Mesendoderm (in vitro differentiated cells): ENCODE measurements at regions not wholly inside any gene's neighbourhood (a gene's known extent, or its start where the extent isn't known, plus 50 kb on each side); places are given as distances from the start of the nearest gene placed in this dataset.

ENCODE experiments used
- DNase-seq: peaks from one replicate; pipeline ENCODE4 v3.0.0; 2013
- H2AK5ac ChIP-seq: 2 replicates; pipeline ENCODE4 v1.6.1; 2013; ENCODE audit warnings: low read length, inconsistent platforms
- H2BK120ac ChIP-seq: 2 replicates; pipeline ENCODE4 v1.6.1; 2013; ENCODE audit warnings: low read depth, mild to moderate bottlenecking, low read length, moderate library complexity, mixed read lengths
- H2BK15ac ChIP-seq: replicated peaks from 2 replicates; pipeline ENCODE4 v1.6.1; 2013; ENCODE audit warnings: low read depth, mild to moderate bottlenecking, moderate library complexity
- H2BK5ac ChIP-seq: 2 replicates; pipeline ENCODE4 v1.6.1; 2013; ENCODE audit warnings: low read length, inconsistent platforms
- H3K18ac ChIP-seq: 2 replicates; pipeline ENCODE4 v1.6.1; 2013; ENCODE audit warnings: mild to moderate bottlenecking, low read length, mixed read lengths
- H3K23ac ChIP-seq: one replicate; pipeline ENCODE4 v1.6.1; 2013; ENCODE audit warnings: low read length
- H3K27ac ChIP-seq: 2 replicates; pipeline ENCODE4 v1.5.1; 2013; ENCODE audit warnings: low read depth, mild to moderate bottlenecking, inconsistent platforms, low read length, moderate library complexity
- H3K27me3 ChIP-seq: 2 replicates; pipeline ENCODE4 v1.6.1; 2013; ENCODE audit warnings: low read length, control low read depth, mild to moderate bottlenecking, inconsistent platforms; ENCODE audit not compliant: insufficient read depth, poor library complexity
- H3K36me3 ChIP-seq: 2 replicates; pipeline ENCODE4 v1.6.1; 2013; ENCODE audit warnings: low read length, inconsistent platforms; ENCODE audit not compliant: control insufficient read depth, insufficient read depth
- H3K4ac ChIP-seq: one replicate; pipeline ENCODE4 v1.6.1; 2013; ENCODE audit warnings: low read depth, mild to moderate bottlenecking, low read length, moderate library complexity
- H3K4me1 ChIP-seq: 2 replicates; pipeline ENCODE4 v1.6.1; 2013; ENCODE audit warnings: low read depth, low read length, inconsistent platforms; ENCODE audit not compliant: control insufficient read depth
- H3K4me2 ChIP-seq: 2 replicates; pipeline ENCODE4 v1.6.1; 2013; ENCODE audit warnings: low read length
- H3K4me3 ChIP-seq: 2 replicates; pipeline ENCODE4 v1.5.1; 2013; ENCODE audit warnings: mild to moderate bottlenecking, low read length
- H3K56ac ChIP-seq: one replicate; pipeline ENCODE4 v1.6.1; 2013; ENCODE audit warnings: low read length
- H3K79me1 ChIP-seq: 2 replicates; pipeline ENCODE4 v1.6.1; 2013; ENCODE audit warnings: low read length, inconsistent platforms
- H3K79me2 ChIP-seq: 2 replicates; pipeline ENCODE4 v1.6.1; 2013; ENCODE audit warnings: mild to moderate bottlenecking, low read length; ENCODE audit not compliant: control insufficient read depth, insufficient read depth
- H3K9ac ChIP-seq: 2 replicates; pipeline ENCODE4 v1.6.1; 2013; ENCODE audit warnings: low read length, inconsistent platforms
- H4K5ac ChIP-seq: one replicate; pipeline ENCODE4 v1.6.1; 2013; ENCODE audit warnings: low read length
- H4K8ac ChIP-seq: one replicate; pipeline ENCODE4 v1.6.1; 2013; ENCODE audit warnings: low read depth, mild to moderate bottlenecking, control low read depth, low read length, moderate library complexity
- WGBS: extraction: QIAGEN DNeasy Blood & Tissue Kit; methylation state at CpG from one replicate; pipeline ENCODE4 v1.1.7; 2013; ENCODE audit warnings: low lambda C conversion rate, missing lambda C conversion rate; ENCODE audit not compliant: insufficient coverage; ENCODE audit errors: extremely low coverage; 5-methylcytosine and 5-hydroxymethylcytosine counted together

DNA sequence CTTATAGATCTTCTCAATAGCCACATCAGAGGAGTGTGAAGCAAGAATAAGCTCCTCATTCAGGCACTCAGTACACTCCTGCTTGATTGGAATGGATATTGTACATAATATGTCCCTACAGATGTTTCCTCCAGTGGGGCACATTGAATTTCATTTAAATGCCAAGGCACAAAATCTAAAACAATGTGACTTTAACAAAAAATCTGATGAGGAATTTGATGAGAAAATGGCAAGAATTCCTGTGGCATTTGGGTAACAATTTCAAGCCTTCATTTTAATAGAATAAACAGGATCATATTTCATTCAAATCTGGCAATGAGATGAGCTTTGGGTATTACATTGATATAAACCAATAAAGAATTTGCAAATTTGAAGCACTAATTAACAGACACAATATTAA, 307.7 kb upstream of the PKN2 start:
- Histone ChIP-seq H3K4me2 (no peak overlapping the region), H3K18ac (no peak overlapping the region), H3K79me2 (no peaks in the 10 kb centered on the region), H2BK120ac (no peak overlapping the region), H3K27ac (no peak overlapping the region), H2BK5ac (no peak overlapping the region), H4K8ac (no peak overlapping the region), H3K9ac (no peak overlapping the region), H3K23ac (no peak overlapping the region), H3K4me1 (no peaks in the 10 kb centered on the region), H2AK5ac (no peak overlapping the region), H3K79me1 (no peaks in the 10 kb centered on the region), H3K27me3 (no peaks in the 10 kb centered on the region), H2BK15ac (no peak overlapping the region), H3K4ac (no peak overlapping the region), H3K36me3 (no peaks in the 10 kb centered on the region), H3K4me3 (no peak overlapping the region), H4K5ac (no peak overlapping the region), H3K56ac (no peak overlapping the region)
- DNase-seq, result no peak

DNA sequence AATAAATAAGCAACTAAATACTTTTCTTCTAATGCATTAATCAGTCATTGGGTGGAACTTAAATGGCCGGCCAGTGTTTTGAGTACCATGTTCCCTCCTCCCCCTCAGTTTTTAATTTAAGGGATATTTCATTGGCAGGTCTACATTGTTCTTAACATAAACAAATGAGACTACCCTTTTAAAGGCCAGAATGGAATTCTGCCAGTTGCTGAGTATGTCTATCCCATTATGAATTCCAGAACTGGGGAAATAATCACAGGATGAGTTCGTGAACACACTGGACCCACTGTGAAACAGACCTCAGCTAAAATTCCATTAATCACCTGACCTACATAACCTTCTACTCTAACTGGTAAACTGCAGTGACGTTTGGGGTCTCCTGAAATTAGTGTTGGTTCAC, 305.5 kb upstream of the PKN2 start:
- Histone ChIP-seq H3K4me3 (no peak overlapping the region), H3K79me2 (no peaks in the 10 kb centered on the region), H4K8ac (no peak overlapping the region), H3K23ac (no peak overlapping the region), H2BK15ac (no peak overlapping the region), H3K56ac (no peak overlapping the region), H3K79me1 (no peaks in the 10 kb centered on the region), H3K4me1 (no peaks in the 10 kb centered on the region), H2BK120ac (no peak overlapping the region), H3K27me3 (no peaks in the 10 kb centered on the region), H2BK5ac (no peak overlapping the region), H4K5ac (no peak overlapping the region), H3K36me3 (no peaks in the 10 kb centered on the region), H3K4ac (no peak overlapping the region), H3K27ac (no peak overlapping the region), H3K9ac (no peak overlapping the region), H2AK5ac (no peak overlapping the region), H3K18ac (no peak overlapping the region), H3K4me2 (no peak overlapping the region)
- WGBS, result no CpG with 5 or more reads among the region's 3 CpGs
- no peak for DNase-seq

DNA sequence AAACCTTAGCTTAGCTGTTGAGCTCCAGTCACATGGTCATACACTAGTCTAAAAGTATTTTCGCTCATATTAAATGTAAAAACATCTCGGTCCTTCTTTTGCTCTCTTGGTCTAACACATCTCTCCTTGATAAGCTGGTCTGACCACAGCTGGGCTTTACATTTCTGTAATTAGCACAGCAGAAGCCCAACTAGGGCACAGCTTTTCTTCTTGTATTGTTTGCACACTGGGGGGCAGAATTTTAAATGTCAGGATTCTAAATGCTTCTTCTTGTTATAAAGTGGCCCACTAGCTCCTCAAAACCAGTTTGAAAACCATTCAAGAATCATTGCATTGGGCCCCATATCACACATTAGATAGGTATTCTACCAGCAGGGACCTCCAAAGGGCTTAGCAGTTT, 289.1 kb upstream of the PKN2 start:
- Histone ChIP-seq H3K23ac (no peak overlapping the region), H3K4ac (no peak overlapping the region), H4K5ac (no peak overlapping the region), H2BK15ac (no peak overlapping the region), H4K8ac (no peak overlapping the region), H3K79me2 (no peaks in the 10 kb centered on the region), H3K4me1 (no peaks in the 10 kb centered on the region), H3K36me3 (no peaks in the 10 kb centered on the region), H3K27ac (no peak overlapping the region), H2BK5ac (no peak overlapping the region), H3K9ac (no peak overlapping the region), H2AK5ac (no peak overlapping the region), H2BK120ac (no peak overlapping the region), H3K27me3 (no peaks in the 10 kb centered on the region), H3K4me3 (no peak overlapping the region), H3K4me2 (no peak overlapping the region), H3K56ac (no peak overlapping the region), H3K79me1 (no peaks in the 10 kb centered on the region), H3K18ac (no peak overlapping the region)
- DNase-seq, result peak; percentile 16
- WGBS, result no CpG with 5 or more reads among the region's 2 CpGs

DNA sequence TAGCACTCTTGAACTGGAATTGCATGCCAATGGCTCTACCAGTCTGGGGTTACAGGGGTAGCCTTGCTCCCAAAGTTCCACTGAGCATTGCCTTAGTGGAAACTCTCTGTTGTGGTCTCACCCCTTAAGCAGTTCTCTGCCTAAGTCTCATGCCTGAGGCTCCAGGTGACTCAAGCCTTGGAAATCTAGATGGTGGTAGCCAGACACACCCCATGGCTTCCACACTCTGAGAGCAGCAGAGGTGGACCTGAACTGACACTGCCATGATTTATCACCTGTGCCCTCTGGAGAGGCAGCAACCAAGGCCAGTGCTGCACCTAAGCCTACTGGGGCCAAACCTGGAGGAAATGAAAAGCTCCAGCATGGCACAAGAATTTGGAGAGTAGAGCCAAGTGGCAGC, 285.7 kb upstream of the PKN2 start:
- Histone ChIP-seq H3K4ac (no peak overlapping the region), H3K79me2 (no peaks in the 10 kb centered on the region), H3K18ac (no peak overlapping the region), H3K79me1 (no peaks in the 10 kb centered on the region), H3K27ac (no peak overlapping the region), H2BK120ac (no peak overlapping the region), H3K56ac (no peak overlapping the region), H4K5ac (no peak overlapping the region), H2BK15ac (no peak overlapping the region), H3K36me3 (no peaks in the 10 kb centered on the region), H4K8ac (no peak overlapping the region), H2AK5ac (no peak overlapping the region), H3K4me2 (no peak overlapping the region), H3K27me3 (no peaks in the 10 kb centered on the region), H3K4me1 (no peaks in the 10 kb centered on the region), H3K4me3 (no peak overlapping the region), H3K9ac (no peak overlapping the region), H3K23ac (no peak overlapping the region), H2BK5ac (no peak overlapping the region)
- DNase-seq, result no peak

DNA sequence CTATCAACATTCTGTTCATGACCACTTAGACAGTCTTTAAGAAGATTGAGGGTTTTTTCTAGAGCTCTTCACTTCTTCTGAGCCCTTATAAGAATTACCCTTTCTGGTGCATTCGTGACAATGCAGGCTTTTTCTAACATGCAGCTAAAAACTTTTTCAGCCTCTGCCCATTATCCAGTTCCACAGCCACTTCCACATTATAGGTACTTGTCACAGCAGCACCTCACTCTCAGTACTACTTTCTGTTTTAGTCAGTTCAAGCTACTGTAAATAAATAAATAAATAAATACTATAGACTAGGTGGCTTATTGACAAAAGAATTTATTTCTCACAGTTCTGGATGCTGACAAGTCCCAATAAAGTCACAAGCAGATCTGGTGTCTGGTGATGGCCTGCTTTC, 284.4 kb upstream of the PKN2 start:
- Histone ChIP-seq H2BK120ac (no peak overlapping the region), H3K79me1 (no peaks in the 10 kb centered on the region), H3K79me2 (no peaks in the 10 kb centered on the region), H2BK5ac (no peak overlapping the region), H3K4me3 (no peak overlapping the region), H3K9ac (no peak overlapping the region), H3K27me3 (no peaks in the 10 kb centered on the region), H4K8ac (no peak overlapping the region), H3K36me3 (no peaks in the 10 kb centered on the region), H4K5ac (no peak overlapping the region), H3K56ac (no peak overlapping the region), H3K18ac (no peak overlapping the region), H3K23ac (no peak overlapping the region), H3K4ac (no peak overlapping the region), H2AK5ac (no peak overlapping the region), H3K27ac (no peak overlapping the region), H3K4me1 (no peaks in the 10 kb centered on the region), H2BK15ac (no peak overlapping the region), H3K4me2 (no peak overlapping the region)
- WGBS, result no CpG with 5 or more reads among the region's 1 CpG
- DNase-seq, result no peak

DNA sequence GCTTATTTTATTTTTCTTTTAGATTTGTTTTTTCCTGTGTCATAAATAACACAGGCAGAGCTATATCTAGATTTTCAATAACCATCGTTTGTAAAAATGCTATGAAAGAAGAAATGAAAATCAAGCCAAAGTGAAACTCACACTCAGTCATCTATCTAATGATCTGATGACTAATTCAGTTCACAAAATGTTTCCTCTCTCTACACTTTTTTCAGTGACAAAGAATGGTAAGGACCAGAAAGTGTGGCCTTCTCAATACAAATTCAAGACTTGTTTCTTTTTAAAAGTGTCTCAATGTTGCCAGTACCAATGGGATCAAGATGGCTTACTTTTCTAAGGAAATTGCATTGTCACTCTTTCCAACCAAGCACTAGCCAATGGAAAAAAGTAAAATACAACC, 282.8 kb upstream of the PKN2 start:
- Histone ChIP-seq H3K79me2 (no peaks in the 10 kb centered on the region), H3K27me3 (no peaks in the 10 kb centered on the region), H3K4me3 (no peak overlapping the region), H3K79me1 (no peaks in the 10 kb centered on the region), H3K9ac (no peak overlapping the region), H3K23ac (no peak overlapping the region), H4K5ac (no peak overlapping the region), H3K4me2 (no peak overlapping the region), H3K56ac (no peak overlapping the region), H3K27ac (no peak overlapping the region), H2AK5ac (no peak overlapping the region), H2BK120ac (no peak overlapping the region), H4K8ac (no peak overlapping the region), H3K36me3 (no peaks in the 10 kb centered on the region), H3K18ac (no peak overlapping the region), H2BK5ac (no peak overlapping the region), H2BK15ac (no peak overlapping the region), H3K4ac (no peak overlapping the region), H3K4me1 (no peaks in the 10 kb centered on the region)
- DNase-seq, result no peak
- no CpG with 5 or more reads among the region's 1 CpG for WGBS
